ENCODE measurements at regions not wholly inside any gene's neighbourhood (a gene's known extent, or its start where the extent isn't known, plus 50 kb on each side); places are given as distances from the start of the nearest gene placed in this dataset.

GRCh38 chr4:32994981-32995881 is 2275.1 kb downstream of the PCDH7 start:
- no peak for DNase-seq (ENCODE audit: low read depth)
- no peak for TF ChIP-seq CTCF (conservative IDR thresholded peaks at IDR 0.05; ENCODE audit: low read depth, low read length)
- H3K4me3 ChIP-seq (ENCODE audit: low read depth, low read length), result no peak overlapping the region

GRCh38 chr4:33013282-33013681 is 2293.1 kb downstream of the PCDH7 start:
- no peak for DNase-seq (ENCODE audit: low read depth)
- no peak for TF ChIP-seq CTCF (conservative IDR thresholded peaks at IDR 0.05; ENCODE audit: low read depth, low read length)
- no peak overlapping the region for H3K4me3 ChIP-seq (ENCODE audit: low read depth, low read length)

DNA sequence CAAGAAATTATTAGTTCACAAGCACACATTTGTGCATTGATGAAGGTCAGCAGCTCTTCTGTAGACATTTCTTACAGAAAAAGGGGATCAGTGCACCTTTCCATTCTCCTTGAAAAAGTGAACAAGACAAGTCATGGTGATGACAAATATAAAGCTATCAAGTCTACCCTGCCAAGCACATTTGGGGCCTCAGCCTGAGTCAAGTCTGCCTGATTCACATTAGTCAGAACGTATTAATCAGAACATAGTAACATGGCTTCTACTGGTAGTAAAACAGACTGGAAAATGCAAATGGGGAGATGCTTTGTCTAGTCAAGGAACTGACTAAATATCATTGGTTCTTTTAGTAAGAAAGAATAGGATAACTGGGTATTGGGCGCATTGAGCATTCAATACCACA is 2305.1 kb downstream of the PCDH7 start:
- TF ChIP-seq CTCF (conservative IDR thresholded peaks at IDR 0.05; ENCODE audit: low read depth, low read length), result no peak
- DNase-seq (ENCODE audit: low read depth), result no peak

GRCh38 chr4:33029976-33030375 is 2309.8 kb downstream of the PCDH7 start:
- TF ChIP-seq CTCF (conservative IDR thresholded peaks at IDR 0.05; ENCODE audit: low read depth, low read length), result no peak
- no peak for DNase-seq (ENCODE audit: low read depth)
- H3K4me3 ChIP-seq (ENCODE audit: low read depth, low read length), result no peak overlapping the region

More for the DNA sequence above, 2305.1 kb downstream of the PCDH7 start:
- H3K4me3 ChIP-seq (ENCODE audit: low read depth, low read length), result no peak overlapping the region

- H3K4me3 ChIP-seq (ENCODE audit: low read depth, low read length), result no peak overlapping the region
- DNase-seq (ENCODE audit: low read depth), result no peak
- TF ChIP-seq CTCF (conservative IDR thresholded peaks at IDR 0.05; ENCODE audit: low read depth, low read length), result no peak
Observed at GRCh38 chr4:33031328-33031727, 2311.2 kb downstream of the PCDH7 start.

- no peak for DNase-seq (ENCODE audit: low read depth)
- no peak for TF ChIP-seq CTCF (conservative IDR thresholded peaks at IDR 0.05; ENCODE audit: low read depth, low read length)
- H3K4me3 ChIP-seq (ENCODE audit: low read depth, low read length), result no peak overlapping the region
Observed at GRCh38 chr4:33037464-33037863, 2317.3 kb downstream of the PCDH7 start.

- no peak for TF ChIP-seq CTCF (conservative IDR thresholded peaks at IDR 0.05; ENCODE audit: low read depth, low read length)
- H3K4me3 ChIP-seq (ENCODE audit: low read depth, low read length), result no peak overlapping the region
- no peak for DNase-seq (ENCODE audit: low read depth)
Observed at GRCh38 chr4:33045334-33045733, 2325.2 kb downstream of the PCDH7 start.
